HFFc6 (cell line): ENCODE measurements at regions not wholly inside any gene's neighbourhood (a gene's known extent, or its start where the extent isn't known, plus 50 kb on each side); places are given as distances from the start of the nearest gene placed in this dataset.

ENCODE experiments used
- DNase-seq: peaks from one replicate; pipeline ENCODE4 v3.0.0-alpha.2; 2018
- H3K27ac Mint-ChIP-seq: 2 replicates; pipeline ENCODE4 v1.8.0; 2020; ENCODE audit warnings: mild to moderate bottlenecking, mixed read lengths
- H3K27me3 Mint-ChIP-seq: 2 replicates; pipeline ENCODE4 v1.8.0; 2021; ENCODE audit warnings: mild to moderate bottlenecking, moderate library complexity, mixed read lengths; ENCODE audit not compliant: insufficient read depth
- H3K36me3 Mint-ChIP-seq: 2 replicates; pipeline ENCODE4 v1.8.0; 2021; ENCODE audit warnings: low read depth, mixed read lengths
- H3K4me1 Mint-ChIP-seq: 2 replicates; pipeline ENCODE4 v1.8.0; 2020; ENCODE audit warnings: low read depth, mixed read lengths
- H3K4me3 Mint-ChIP-seq: 2 replicates; pipeline ENCODE4 v1.8.0; 2020; ENCODE audit warnings: mild to moderate bottlenecking, moderate library complexity, mixed read lengths
- H3K9me3 Mint-ChIP-seq: 2 replicates; pipeline ENCODE4 v1.8.0; 2020; ENCODE audit warnings: mild to moderate bottlenecking, mixed read lengths
- TF ChIP-seq, protein P1 (sequence below): fragments of 200-600 bp; sonication (generic); IDR thresholded peaks from 2 replicates; pipeline ENCODE4 v1.5.0; 2021; ENCODE audit warnings: antibody characterized with exemption, mild to moderate bottlenecking

DNA sequence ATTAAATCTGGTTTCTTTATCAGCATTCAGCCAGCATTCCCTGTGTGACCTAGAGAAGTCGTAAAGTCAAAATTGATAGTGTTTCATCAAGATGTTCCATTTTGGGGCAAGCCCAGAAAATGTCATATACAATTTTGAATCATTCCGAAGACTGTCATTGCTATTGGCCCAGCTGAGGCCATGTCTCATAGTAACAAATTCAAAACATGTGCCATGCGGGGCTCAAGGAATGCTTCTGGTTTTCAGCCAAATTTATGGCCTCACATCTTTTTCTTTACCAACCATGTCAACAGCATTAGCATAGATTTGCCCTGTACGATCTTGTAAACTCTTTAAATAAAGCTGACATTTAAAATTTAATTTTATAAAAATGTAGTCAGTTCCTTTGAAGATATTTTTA is 314.7 kb downstream of the PAX1 start:
- no peak for DNase-seq
- Mint-ChIP-seq H3K4me3 (no peak overlapping the region), H3K9me3 (peaks cover 42% of the 10 kb centered on the region), H3K27ac (no peak overlapping the region), H3K27me3 (no peaks in the 10 kb centered on the region; the same call in 1 of the 2 replicates), H3K36me3 (no peaks in the 10 kb centered on the region; the same call in 1 of the 2 replicates), H3K4me1 (no peaks in the 10 kb centered on the region)
- TF ChIP-seq, protein P1, sequence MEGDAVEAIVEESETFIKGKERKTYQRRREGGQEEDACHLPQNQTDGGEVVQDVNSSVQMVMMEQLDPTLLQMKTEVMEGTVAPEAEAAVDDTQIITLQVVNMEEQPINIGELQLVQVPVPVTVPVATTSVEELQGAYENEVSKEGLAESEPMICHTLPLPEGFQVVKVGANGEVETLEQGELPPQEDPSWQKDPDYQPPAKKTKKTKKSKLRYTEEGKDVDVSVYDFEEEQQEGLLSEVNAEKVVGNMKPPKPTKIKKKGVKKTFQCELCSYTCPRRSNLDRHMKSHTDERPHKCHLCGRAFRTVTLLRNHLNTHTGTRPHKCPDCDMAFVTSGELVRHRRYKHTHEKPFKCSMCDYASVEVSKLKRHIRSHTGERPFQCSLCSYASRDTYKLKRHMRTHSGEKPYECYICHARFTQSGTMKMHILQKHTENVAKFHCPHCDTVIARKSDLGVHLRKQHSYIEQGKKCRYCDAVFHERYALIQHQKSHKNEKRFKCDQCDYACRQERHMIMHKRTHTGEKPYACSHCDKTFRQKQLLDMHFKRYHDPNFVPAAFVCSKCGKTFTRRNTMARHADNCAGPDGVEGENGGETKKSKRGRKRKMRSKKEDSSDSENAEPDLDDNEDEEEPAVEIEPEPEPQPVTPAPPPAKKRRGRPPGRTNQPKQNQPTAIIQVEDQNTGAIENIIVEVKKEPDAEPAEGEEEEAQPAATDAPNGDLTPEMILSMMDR: no peak

DNA sequence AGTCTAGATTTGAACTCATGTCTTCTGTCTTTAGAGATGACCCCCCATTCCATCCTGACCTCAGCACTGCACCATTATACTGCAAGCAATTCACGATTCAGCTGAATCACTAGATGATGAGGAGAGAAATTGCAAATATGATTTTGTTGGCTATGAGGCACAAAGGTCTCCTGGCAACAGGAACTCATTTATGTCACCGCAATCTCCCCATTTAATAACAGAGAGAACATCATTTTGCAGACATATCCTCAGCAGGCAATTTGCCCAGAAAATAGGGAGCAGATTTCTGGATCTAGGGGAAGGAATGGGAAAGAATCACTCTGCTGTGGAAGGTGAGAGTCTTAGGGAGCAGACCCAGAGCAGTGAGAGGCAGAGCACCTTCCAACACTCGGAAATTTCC is 303.0 kb downstream of the PAX1 start:
- peaks cover 65% of the 10 kb centered on the region for H3K9me3 Mint-ChIP-seq
- peaks cover 5% of the 10 kb centered on the region; the same call in 1 of the 2 replicates for H3K36me3 Mint-ChIP-seq
- H3K27me3 Mint-ChIP-seq: no peaks in the 10 kb centered on the region
- no peak overlapping the region for H3K27ac Mint-ChIP-seq
- TF ChIP-seq, protein P1: no peak
- DNase-seq: no peak
- H3K4me3 Mint-ChIP-seq: no peak overlapping the region
- no peaks in the 10 kb centered on the region for H3K4me1 Mint-ChIP-seq

DNA sequence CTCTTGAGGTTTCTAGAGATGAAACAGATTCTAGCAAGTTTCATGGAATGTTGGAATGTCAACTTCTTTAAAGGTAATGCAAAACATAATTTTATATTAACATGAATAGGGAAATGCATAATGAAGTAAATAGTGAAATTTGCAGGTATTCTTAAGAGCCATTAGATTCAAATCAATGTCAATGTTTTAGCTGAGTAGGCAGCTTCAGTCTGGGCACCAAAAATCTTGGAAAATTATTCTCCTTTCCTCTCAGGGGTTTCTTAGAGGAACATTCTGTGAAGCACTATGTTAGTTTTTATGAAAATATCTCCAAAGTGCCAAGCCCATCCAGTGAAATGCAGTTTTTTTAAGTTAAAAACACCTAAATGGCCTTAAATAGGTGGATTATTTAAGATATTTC is 300.8 kb downstream of the PAX1 start:
- H3K27me3 Mint-ChIP-seq: peaks cover 2% of the 10 kb centered on the region
- DNase-seq: no peak
- no peak overlapping the region for H3K4me3 Mint-ChIP-seq
- no peak overlapping the region for H3K27ac Mint-ChIP-seq
- H3K4me1 Mint-ChIP-seq: no peaks in the 10 kb centered on the region
- peaks cover 5% of the 10 kb centered on the region; the same call in 1 of the 2 replicates for H3K36me3 Mint-ChIP-seq
- H3K9me3 Mint-ChIP-seq: peaks cover 70% of the 10 kb centered on the region
- TF ChIP-seq, protein P1: no peak

DNA sequence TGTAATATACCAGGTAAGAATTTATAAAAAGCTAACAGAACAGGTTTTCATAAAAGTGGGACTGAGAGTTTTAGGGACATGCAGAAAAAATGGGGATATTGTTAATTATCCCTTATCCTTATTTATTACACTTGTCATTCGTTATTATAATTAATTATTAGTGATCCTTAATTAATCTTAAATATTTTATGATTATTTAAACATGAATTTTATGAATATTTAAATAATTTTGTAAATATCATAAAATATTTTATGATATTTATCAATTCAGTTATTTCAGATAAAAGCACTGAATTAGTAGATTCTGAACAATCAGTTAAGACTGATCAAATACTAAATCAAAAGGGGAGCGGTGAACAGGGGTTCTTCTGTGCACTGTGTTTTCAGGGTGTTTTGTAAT is 300.1 kb downstream of the PAX1 start:
- DNase-seq: no peak
- H3K36me3 Mint-ChIP-seq: peaks cover 5% of the 10 kb centered on the region; the same call in 1 of the 2 replicates
- TF ChIP-seq, protein P1: no peak

DNA sequence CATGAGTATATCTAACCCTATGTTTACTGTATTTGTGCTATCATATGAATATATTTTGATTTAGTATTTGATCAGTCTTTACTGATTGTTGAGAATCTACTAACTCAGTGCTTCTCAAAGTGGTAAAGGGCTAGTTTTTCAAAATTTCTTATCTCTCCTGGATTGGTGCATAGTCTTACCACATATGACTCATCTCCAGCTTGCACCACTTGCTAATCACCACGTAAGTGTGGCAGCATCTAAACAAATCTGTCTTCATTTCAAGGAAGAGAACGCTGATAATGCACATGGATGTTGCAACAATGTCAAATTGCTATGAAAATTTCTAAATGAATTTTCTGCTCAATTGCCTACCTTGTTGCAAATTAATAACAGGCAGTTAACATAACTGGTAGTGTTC is 299.5 kb downstream of the PAX1 start:
- no peak for DNase-seq
- H3K4me3 Mint-ChIP-seq: no peak overlapping the region
- TF ChIP-seq, protein P1: no peak
- peaks cover 65% of the 10 kb centered on the region for H3K9me3 Mint-ChIP-seq
- no peak overlapping the region for H3K27ac Mint-ChIP-seq
- no peaks in the 10 kb centered on the region for H3K4me1 Mint-ChIP-seq
- H3K36me3 Mint-ChIP-seq: peaks cover 5% of the 10 kb centered on the region; the same call in 1 of the 2 replicates
- H3K27me3 Mint-ChIP-seq: peaks cover 2% of the 10 kb centered on the region

More for the DNA sequence above, 300.1 kb downstream of the PAX1 start:
- Mint-ChIP-seq H3K4me1 (no peaks in the 10 kb centered on the region), H3K4me3 (no peak overlapping the region), H3K9me3 (peaks cover 63% of the 10 kb centered on the region), H3K27ac (no peak overlapping the region), H3K27me3 (peaks cover 2% of the 10 kb centered on the region)

DNA sequence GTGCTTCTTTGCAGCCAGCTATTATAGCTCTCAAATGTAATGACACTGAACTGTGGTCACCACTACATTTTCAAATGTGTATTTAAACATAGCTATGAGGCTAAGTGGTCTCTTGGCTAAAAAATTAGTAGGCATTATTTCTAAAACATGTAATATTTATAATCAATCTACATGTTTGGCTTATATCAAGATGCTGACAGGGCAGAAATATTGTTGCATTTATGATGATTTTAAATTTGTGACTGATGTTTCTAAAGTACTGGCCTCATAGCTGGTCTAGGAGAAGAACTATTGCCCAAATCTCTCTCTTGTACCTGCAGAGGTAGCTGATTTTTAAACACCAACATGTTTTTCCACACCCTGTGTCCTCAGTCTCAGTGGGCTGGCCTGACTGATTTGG is 298.2 kb downstream of the PAX1 start:
- Mint-ChIP-seq H3K9me3 (peaks cover 61% of the 10 kb centered on the region), H3K27me3 (peaks cover 2% of the 10 kb centered on the region), H3K27ac (no peak overlapping the region), H3K36me3 (peaks cover 4% of the 10 kb centered on the region; the same call in 1 of the 2 replicates), H3K4me1 (no peaks in the 10 kb centered on the region), H3K4me3 (no peak overlapping the region)
- no peak for DNase-seq
- TF ChIP-seq, protein P1: no peak
